ENCODE measurements at regions not wholly inside any gene's neighbourhood (a gene's known extent, or its start where the extent isn't known, plus 50 kb on each side); places are given as distances from the start of the nearest gene placed in this dataset.

DNA sequence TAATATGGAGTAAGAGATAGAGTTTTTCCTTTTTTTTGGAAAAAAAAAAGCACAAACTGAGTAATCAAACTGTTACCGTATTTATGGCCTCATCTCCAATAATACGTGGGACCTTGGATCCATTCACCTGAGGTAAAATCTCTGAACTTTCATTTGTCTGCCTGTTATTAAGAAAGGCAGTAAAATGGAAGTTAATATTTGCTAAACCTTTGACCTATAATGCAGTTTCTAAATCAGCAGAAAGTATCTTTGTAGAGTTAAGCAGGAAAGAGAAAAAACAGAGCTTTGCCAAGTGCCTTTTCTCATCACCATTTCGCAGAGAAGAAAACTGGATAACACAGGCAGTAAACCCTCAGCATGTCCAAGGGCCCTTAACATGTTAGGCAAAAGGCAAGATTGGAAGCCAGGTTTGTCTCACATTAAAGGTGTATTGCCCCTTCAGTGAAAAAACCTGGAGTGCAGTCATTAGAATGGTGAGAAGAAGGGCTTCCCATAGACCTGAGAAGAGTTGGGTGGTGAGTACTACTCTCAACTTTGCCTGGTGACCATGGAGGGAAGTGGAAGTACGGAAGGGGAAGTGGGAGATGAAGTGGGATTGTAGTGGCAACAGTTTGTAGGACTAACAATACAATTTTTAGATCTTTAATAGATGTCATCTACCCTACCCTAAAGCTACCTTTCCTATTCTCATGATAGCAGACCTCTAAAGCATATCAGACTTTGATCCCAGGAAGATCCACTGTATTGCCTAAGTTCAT lies 65.4 kb upstream of the GRAMD2B start:
- no peak for TF ChIP-seq SUZ12 (IDR thresholded peaks at IDR 0.05; ENCODE audit: extremely low read depth, insufficient read depth, insufficient read length)
- no peak for TF ChIP-seq YY1 (IDR thresholded peaks at IDR 0.05; ENCODE audit: insufficient read depth, insufficient read length)
- no peak for TF ChIP-seq ZNF274 (IDR thresholded peaks at IDR 0.05; ENCODE audit: low read depth, low read length)
